ENCODE measurements at regions not wholly inside any gene's neighbourhood (a gene's known extent, or its start where the extent isn't known, plus 50 kb on each side); places are given as distances from the start of the nearest gene placed in this dataset.
A peak's percentile ranks its signal among the peaks of the same experiment; 100 is the strongest.
"Not testable (repeated sequence)": the region's sequence is repeated elsewhere in the genome, so short reads cannot be mapped to it uniquely, and the experiment has no call there.

- H3K4me3 ChIP-seq (ENCODE audit: low read length) = no peak overlapping the region
- DNase-seq (ENCODE audit: low read depth) = peak; percentile 28
- peaks cover 4% of the 10 kb centered on the region for H3K27me3 ChIP-seq (replicated peaks; ENCODE audit: control insufficient read depth, insufficient read depth, low read length)
- H3K9me3 ChIP-seq (ENCODE audit: control insufficient read depth, low read length) = no peaks in the 10 kb centered on the region
- peaks cover 24% of the 10 kb centered on the region for H3K4me1 ChIP-seq (ENCODE audit: control insufficient read depth, insufficient read depth, low read length)
- H3K9ac ChIP-seq (ENCODE audit: low read length) = no peak overlapping the region
- H3K36me3 ChIP-seq (ENCODE audit: control insufficient read depth, insufficient read depth, low read length, severe bottlenecking) = no peaks in the 10 kb centered on the region
These were observed 555.3 kb upstream of the ARRDC3 start for GRCh38 chr5:91938441-91938840.

DNA sequence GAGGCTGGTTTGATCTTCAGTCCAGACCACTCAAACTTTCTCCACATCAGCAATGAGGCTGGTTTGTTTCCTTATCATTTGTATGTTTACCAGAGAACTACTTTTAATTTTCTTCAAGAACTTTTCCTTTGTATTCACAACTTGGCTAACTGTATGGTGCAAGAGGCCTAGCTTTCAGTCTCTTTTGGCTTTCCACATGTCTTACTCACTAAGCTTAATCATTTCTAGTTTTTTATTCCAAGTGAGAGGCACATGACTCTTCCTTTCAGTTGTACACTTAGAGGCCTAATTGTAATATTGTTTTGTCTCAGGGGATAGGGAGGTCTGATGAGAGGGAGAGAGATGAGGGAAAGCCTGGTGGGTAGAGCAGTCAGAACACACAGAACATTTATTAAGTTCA lies 554.0 kb upstream of the ARRDC3 start:
- Histone ChIP-seq H3K4me3 (ENCODE audit: low read length) (no peak overlapping the region), H3K27me3 (replicated peaks; ENCODE audit: control insufficient read depth, insufficient read depth, low read length) (peaks cover 4% of the 10 kb centered on the region), H3K4me1 (ENCODE audit: control insufficient read depth, insufficient read depth, low read length) (peaks cover 24% of the 10 kb centered on the region), H3K9me3 (ENCODE audit: control insufficient read depth, low read length) (no peaks in the 10 kb centered on the region), H3K9ac (ENCODE audit: low read length) (no peak overlapping the region), H3K36me3 (ENCODE audit: control insufficient read depth, insufficient read depth, low read length, severe bottlenecking) (no peaks in the 10 kb centered on the region)
- DNase-seq (ENCODE audit: low read depth) = no peak

GRCh38 chr5:91929522-91929817 lies 546.4 kb upstream of the ARRDC3 start:
- H3K36me3 ChIP-seq (ENCODE audit: control insufficient read depth, insufficient read depth, low read length, severe bottlenecking) = no peaks in the 10 kb centered on the region
- no peaks in the 10 kb centered on the region for H3K27me3 ChIP-seq (replicated peaks; ENCODE audit: control insufficient read depth, insufficient read depth, low read length)
- peaks cover 7% of the 10 kb centered on the region for H3K4me1 ChIP-seq (ENCODE audit: control insufficient read depth, insufficient read depth, low read length)
- DNase-seq (ENCODE audit: low read depth) = no peak
- H3K9me3 ChIP-seq (ENCODE audit: control insufficient read depth, low read length) = no peaks in the 10 kb centered on the region
- no peak overlapping the region for H3K9ac ChIP-seq (ENCODE audit: low read length)
- no peak overlapping the region for H3K4me3 ChIP-seq (ENCODE audit: low read length)

DNA sequence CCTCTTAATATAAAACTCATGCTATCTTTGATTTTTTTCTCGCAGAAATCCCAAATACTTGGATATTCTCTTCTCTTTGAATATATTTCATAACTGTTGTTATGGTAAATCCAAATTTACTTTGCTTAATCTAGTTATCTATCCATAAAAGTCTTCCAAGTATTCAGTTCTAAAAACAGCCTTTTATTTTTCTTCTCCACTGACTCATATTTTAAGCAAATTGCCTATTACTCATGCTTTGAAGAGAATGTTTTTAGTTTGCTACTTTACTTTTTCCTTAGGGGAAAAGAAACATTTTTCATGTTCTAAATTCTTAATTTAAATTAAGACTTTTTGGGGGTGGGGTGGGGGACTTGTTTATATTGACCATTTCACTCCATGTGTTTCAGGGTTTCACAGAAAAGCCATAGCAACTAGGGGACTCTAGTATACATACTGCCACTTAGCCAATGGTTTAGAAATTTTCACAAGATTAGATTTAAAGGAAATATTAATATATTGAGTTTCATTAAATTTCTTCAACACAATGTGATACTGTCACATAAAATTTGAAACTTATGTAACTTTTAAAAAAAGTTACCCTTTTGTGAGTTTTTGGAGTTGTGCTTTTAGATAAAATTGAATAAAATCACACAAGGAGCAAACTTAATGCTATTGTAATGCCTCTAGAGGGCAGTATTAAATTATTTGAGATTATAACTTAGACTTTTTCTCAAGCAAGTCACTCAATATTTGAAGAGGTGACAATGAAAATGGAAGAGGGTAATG lies 545.8 kb upstream of the ARRDC3 start:
- H3K4me1 ChIP-seq (ENCODE audit: control insufficient read depth, insufficient read depth, low read length) = peaks cover 7% of the 10 kb centered on the region
- no peaks in the 10 kb centered on the region for H3K27me3 ChIP-seq (replicated peaks; ENCODE audit: control insufficient read depth, insufficient read depth, low read length)
- H3K36me3 ChIP-seq (ENCODE audit: control insufficient read depth, insufficient read depth, low read length, severe bottlenecking) = no peaks in the 10 kb centered on the region
- no peaks in the 10 kb centered on the region for H3K9me3 ChIP-seq (ENCODE audit: control insufficient read depth, low read length)
- DNase-seq (ENCODE audit: low read depth) = peak; percentile 82
- no peak overlapping the region for H3K4me3 ChIP-seq (ENCODE audit: low read length)
- no peak overlapping the region for H3K9ac ChIP-seq (ENCODE audit: low read length)

- Histone ChIP-seq H3K36me3 (ENCODE audit: control insufficient read depth, insufficient read depth, low read length, severe bottlenecking) (no peaks in the 10 kb centered on the region), H3K9me3 (ENCODE audit: control insufficient read depth, low read length) (no peaks in the 10 kb centered on the region), H3K9ac (ENCODE audit: low read length) (no peak overlapping the region), H3K4me3 (ENCODE audit: low read length) (no peak overlapping the region), H3K4me1 (ENCODE audit: control insufficient read depth, insufficient read depth, low read length) (peaks cover 7% of the 10 kb centered on the region), H3K27me3 (replicated peaks; ENCODE audit: control insufficient read depth, insufficient read depth, low read length) (no peaks in the 10 kb centered on the region)
- no peak for DNase-seq (ENCODE audit: low read depth)
These were observed 544.3 kb upstream of the ARRDC3 start for GRCh38 chr5:91927439-91927838.

- peak; percentile 19 for DNase-seq (ENCODE audit: low read depth)
- no peaks in the 10 kb centered on the region for H3K36me3 ChIP-seq (ENCODE audit: control insufficient read depth, insufficient read depth, low read length, severe bottlenecking)
- H3K4me1 ChIP-seq (ENCODE audit: control insufficient read depth, insufficient read depth, low read length) = peaks cover 7% of the 10 kb centered on the region
- H3K4me3 ChIP-seq (ENCODE audit: low read length) = no peak overlapping the region
- H3K27me3 ChIP-seq (replicated peaks; ENCODE audit: control insufficient read depth, insufficient read depth, low read length) = no peaks in the 10 kb centered on the region
- H3K9ac ChIP-seq (ENCODE audit: low read length) = no peak overlapping the region
- H3K9me3 ChIP-seq (ENCODE audit: control insufficient read depth, low read length) = no peaks in the 10 kb centered on the region
These were observed 542.1 kb upstream of the ARRDC3 start for GRCh38 chr5:91925249-91925648.

DNA sequence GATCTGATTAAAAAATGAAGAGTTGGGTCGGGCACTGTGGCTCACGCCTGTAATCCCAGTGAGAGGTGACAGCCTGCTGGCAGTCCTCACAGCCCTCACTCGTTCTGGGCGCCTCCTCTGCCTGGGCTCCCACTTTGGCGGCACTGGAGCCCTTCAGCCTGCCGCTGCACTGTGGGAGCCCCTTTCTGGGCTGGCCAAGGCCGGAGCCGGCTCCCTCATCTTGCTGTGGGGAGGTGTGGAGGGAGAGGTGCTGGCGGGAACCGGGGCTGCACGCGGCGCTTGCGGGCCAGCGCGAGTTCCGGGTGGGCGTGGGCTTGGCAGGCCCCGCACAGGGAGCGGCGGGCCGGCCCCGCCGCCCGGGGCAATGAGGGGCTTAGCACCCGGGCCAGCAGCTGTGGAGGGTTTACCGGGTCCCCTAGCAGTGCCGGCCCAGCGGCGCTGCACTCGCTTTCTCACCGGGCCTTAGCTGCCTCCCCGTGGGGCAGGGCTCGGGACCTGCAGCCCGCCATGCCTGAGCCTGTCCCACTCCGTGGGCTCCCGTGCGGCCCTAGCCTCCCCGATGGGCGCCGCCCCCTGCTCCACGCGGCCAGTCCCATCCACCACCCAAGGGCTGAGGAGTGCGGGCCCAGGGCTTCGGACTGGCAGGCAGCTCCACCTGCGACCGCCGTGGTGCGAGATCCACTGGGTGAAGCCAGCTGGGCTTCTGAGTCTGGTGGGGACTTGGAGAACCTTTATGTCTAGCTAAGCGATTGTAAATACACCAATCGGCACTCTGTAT lies 534.1 kb upstream of the ARRDC3 start:
- H3K9me3 ChIP-seq (ENCODE audit: control insufficient read depth, low read length); DNase-seq (ENCODE audit: low read depth); H3K27me3 ChIP-seq (replicated peaks; ENCODE audit: control insufficient read depth, insufficient read depth, low read length); H3K4me3 ChIP-seq (ENCODE audit: low read length); H3K36me3 ChIP-seq (ENCODE audit: control insufficient read depth, insufficient read depth, low read length, severe bottlenecking); H3K4me1 ChIP-seq (ENCODE audit: control insufficient read depth, insufficient read depth, low read length); H3K9ac ChIP-seq (ENCODE audit: low read length): not testable (repeated sequence)

DNA sequence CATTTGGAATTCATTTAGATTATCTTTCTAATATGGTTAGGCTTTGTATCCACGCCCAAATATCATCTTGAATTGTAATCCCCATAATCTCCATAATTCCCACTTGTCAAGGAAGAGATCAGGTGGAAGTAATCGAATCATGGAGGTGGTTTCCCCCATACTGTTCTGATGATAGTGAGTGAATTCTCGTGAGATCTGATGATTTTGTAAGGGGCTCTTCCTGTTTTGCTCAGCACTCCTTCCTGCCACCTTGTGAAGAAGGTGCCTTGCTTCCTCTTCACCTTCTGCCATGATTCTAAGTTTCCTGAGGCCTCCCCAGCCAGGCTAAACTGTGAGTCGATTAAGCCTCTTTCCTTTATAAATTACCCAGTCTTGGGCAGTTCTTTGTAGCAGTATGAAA lies 527.5 kb upstream of the ARRDC3 start:
- DNase-seq (ENCODE audit: low read depth) = no peak
- Histone ChIP-seq H3K27me3 (replicated peaks; ENCODE audit: control insufficient read depth, insufficient read depth, low read length) (no peaks in the 10 kb centered on the region), H3K4me1 (ENCODE audit: control insufficient read depth, insufficient read depth, low read length) (no peaks in the 10 kb centered on the region), H3K9ac (ENCODE audit: low read length) (no peak overlapping the region), H3K36me3 (ENCODE audit: control insufficient read depth, insufficient read depth, low read length, severe bottlenecking) (no peaks in the 10 kb centered on the region), H3K9me3 (ENCODE audit: control insufficient read depth, low read length) (no peaks in the 10 kb centered on the region), H3K4me3 (ENCODE audit: low read length) (no peak overlapping the region)

DNA sequence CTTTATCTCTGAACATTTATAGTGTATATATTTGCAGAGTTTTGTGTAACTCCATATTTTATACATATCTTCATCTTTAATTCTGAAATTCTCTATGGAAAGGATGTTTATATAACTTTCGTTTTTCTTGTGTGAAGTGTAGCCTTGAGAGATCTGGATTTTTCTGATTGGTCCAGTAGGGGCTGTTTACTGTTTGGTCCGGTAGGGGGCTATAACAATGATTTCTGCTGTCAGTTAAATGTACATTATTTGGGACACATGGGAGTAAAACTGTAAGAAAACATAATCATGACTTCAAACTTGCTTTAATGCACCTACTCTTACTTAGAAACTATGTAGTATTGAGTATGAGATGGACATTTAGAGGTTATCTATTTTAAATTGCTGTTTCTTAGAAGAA lies 527.1 kb upstream of the ARRDC3 start:
- no peaks in the 10 kb centered on the region for H3K4me1 ChIP-seq (ENCODE audit: control insufficient read depth, insufficient read depth, low read length)
- no peak for DNase-seq (ENCODE audit: low read depth)
- H3K27me3 ChIP-seq (replicated peaks; ENCODE audit: control insufficient read depth, insufficient read depth, low read length) = no peaks in the 10 kb centered on the region
- no peak overlapping the region for H3K4me3 ChIP-seq (ENCODE audit: low read length)
- H3K9ac ChIP-seq (ENCODE audit: low read length) = no peak overlapping the region
- no peaks in the 10 kb centered on the region for H3K9me3 ChIP-seq (ENCODE audit: control insufficient read depth, low read length)
- no peaks in the 10 kb centered on the region for H3K36me3 ChIP-seq (ENCODE audit: control insufficient read depth, insufficient read depth, low read length, severe bottlenecking)

DNA sequence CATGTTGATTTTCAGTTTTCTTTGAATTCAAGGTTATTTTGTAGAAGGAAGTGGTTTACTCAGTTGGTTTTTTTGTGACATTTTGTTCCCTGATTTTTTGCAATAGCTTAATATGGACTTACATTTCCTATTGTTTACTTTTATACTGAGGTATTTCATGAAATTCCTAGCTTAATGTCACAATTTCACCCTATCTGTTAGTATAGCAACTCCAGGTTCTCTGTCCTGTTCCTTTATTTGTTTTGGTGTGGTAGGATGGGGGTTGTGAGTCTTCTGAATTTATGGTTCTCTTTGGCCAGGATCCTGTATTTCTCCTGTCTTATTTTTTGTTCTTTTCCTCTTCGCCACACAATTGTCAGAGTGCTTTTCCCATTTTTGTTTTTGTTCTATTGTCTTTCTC lies 523.4 kb upstream of the ARRDC3 start:
- peak; percentile 0 for DNase-seq (ENCODE audit: low read depth)
- H3K9ac ChIP-seq (ENCODE audit: low read length) = no peak overlapping the region
- no peaks in the 10 kb centered on the region for H3K4me1 ChIP-seq (ENCODE audit: control insufficient read depth, insufficient read depth, low read length)
- H3K27me3 ChIP-seq (replicated peaks; ENCODE audit: control insufficient read depth, insufficient read depth, low read length) = no peaks in the 10 kb centered on the region
- H3K4me3 ChIP-seq (ENCODE audit: low read length) = no peak overlapping the region
- H3K36me3 ChIP-seq (ENCODE audit: control insufficient read depth, insufficient read depth, low read length, severe bottlenecking) = no peaks in the 10 kb centered on the region
- H3K9me3 ChIP-seq (ENCODE audit: control insufficient read depth, low read length) = no peaks in the 10 kb centered on the region

DNA sequence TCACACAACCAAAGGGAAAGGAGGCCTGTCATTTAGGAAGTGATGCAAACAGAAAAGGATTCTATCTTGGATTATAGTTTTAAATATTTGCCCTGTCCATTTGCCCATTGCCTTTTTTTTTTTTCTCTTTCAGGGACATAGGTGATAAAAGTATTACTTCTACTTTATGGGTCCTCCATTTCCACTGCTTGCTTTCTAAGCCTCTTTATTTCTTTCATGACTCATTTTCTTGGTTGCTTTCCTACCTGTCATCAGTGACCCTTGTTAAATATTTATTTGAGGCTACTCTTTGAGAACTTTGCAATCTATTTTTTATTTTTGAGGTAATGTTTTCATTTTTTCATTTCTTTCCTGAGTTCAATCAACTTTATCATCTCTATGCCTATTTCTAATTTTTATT lies 522.9 kb upstream of the ARRDC3 start:
- Histone ChIP-seq H3K4me3 (ENCODE audit: low read length) (no peak overlapping the region), H3K9me3 (ENCODE audit: control insufficient read depth, low read length) (no peaks in the 10 kb centered on the region), H3K9ac (ENCODE audit: low read length) (no peak overlapping the region), H3K4me1 (ENCODE audit: control insufficient read depth, insufficient read depth, low read length) (no peaks in the 10 kb centered on the region), H3K27me3 (replicated peaks; ENCODE audit: control insufficient read depth, insufficient read depth, low read length) (no peaks in the 10 kb centered on the region), H3K36me3 (ENCODE audit: control insufficient read depth, insufficient read depth, low read length, severe bottlenecking) (no peaks in the 10 kb centered on the region)
- DNase-seq (ENCODE audit: low read depth) = no peak

Data from adipocyte (in vitro differentiated cells).